ENCODE measurements at regions not wholly inside any gene's neighbourhood (a gene's known extent, or its start where the extent isn't known, plus 50 kb on each side); places are given as distances from the start of the nearest gene placed in this dataset.

- Histone ChIP-seq H3K4me3 (ENCODE audit: low read length) (no peak overlapping the region), H3K27me3 (ENCODE audit: control insufficient read depth, insufficient read depth, low read length) (no peaks in the 10 kb centered on the region), H3K4me1 (ENCODE audit: control insufficient read depth, insufficient read depth, low read length) (no peaks in the 10 kb centered on the region), H3K9ac (ENCODE audit: low read length) (no peak overlapping the region), H3K27ac (ENCODE audit: low read depth, low read length) (no peak overlapping the region), H3K36me3 (ENCODE audit: control insufficient read depth, insufficient read depth, low read length) (no peaks in the 10 kb centered on the region)
Measured at GRCh38 chr7:155971180-155971770, 159.0 kb upstream of the SHH start.

GRCh38 chr7:155969192-155969929, 157.1 kb upstream of the SHH start:
- H3K9ac ChIP-seq (ENCODE audit: low read length), result no peak overlapping the region
- no peak overlapping the region for H3K27ac ChIP-seq (ENCODE audit: low read depth, low read length)
- no peaks in the 10 kb centered on the region for H3K27me3 ChIP-seq (ENCODE audit: control insufficient read depth, insufficient read depth, low read length)
- H3K36me3 ChIP-seq (ENCODE audit: control insufficient read depth, insufficient read depth, low read length), result no peaks in the 10 kb centered on the region
- H3K4me1 ChIP-seq (ENCODE audit: control insufficient read depth, insufficient read depth, low read length), result no peaks in the 10 kb centered on the region
- H3K4me3 ChIP-seq (ENCODE audit: low read length), result no peak overlapping the region

GRCh38 chr7:155965010-155965409, 152.7 kb upstream of the SHH start:
- no peak overlapping the region for H3K9ac ChIP-seq (ENCODE audit: low read length)

GRCh38 chr7:155964543-155964942, 152.3 kb upstream of the SHH start:
- no peaks in the 10 kb centered on the region for H3K4me1 ChIP-seq (ENCODE audit: control insufficient read depth, insufficient read depth, low read length)

More at GRCh38 chr7:155965010-155965409, 152.7 kb upstream of the SHH start:
- no peaks in the 10 kb centered on the region for H3K4me1 ChIP-seq (ENCODE audit: control insufficient read depth, insufficient read depth, low read length)
- no peaks in the 10 kb centered on the region for H3K36me3 ChIP-seq (ENCODE audit: control insufficient read depth, insufficient read depth, low read length)
- no peak overlapping the region for H3K4me3 ChIP-seq (ENCODE audit: low read length)
- no peaks in the 10 kb centered on the region for H3K27me3 ChIP-seq (ENCODE audit: control insufficient read depth, insufficient read depth, low read length)
- H3K27ac ChIP-seq (ENCODE audit: low read depth, low read length), result no peak overlapping the region

DNA sequence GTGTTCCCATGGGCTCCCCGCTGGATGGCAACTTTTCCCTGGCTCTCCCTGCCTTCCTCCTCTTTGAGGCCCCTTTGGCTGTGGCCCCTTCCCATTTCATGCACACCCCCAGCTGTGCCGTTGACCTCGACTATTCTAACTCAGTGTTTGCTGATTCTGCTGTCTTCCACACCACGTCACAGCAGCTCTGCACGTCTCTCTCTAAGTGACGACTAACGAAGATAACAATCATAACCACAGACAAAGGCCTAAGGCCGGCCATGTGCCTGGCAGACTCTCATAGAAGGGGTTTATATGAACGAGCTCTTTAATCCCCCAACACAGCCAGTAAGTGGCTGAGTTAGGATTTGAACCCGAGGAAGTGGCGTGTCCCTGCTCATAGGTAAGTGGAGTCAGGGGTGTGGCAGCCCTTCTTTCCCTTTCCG, 151.5 kb upstream of the SHH start:
- no peak overlapping the region for H3K4me3 ChIP-seq (ENCODE audit: low read length)

More at GRCh38 chr7:155964543-155964942, 152.3 kb upstream of the SHH start:
- no peaks in the 10 kb centered on the region for H3K27me3 ChIP-seq (ENCODE audit: control insufficient read depth, insufficient read depth, low read length)
- H3K27ac ChIP-seq (ENCODE audit: low read depth, low read length), result no peak overlapping the region
- H3K4me3 ChIP-seq (ENCODE audit: low read length), result no peak overlapping the region
- no peaks in the 10 kb centered on the region for H3K36me3 ChIP-seq (ENCODE audit: control insufficient read depth, insufficient read depth, low read length)
- no peak overlapping the region for H3K9ac ChIP-seq (ENCODE audit: low read length)

DNA sequence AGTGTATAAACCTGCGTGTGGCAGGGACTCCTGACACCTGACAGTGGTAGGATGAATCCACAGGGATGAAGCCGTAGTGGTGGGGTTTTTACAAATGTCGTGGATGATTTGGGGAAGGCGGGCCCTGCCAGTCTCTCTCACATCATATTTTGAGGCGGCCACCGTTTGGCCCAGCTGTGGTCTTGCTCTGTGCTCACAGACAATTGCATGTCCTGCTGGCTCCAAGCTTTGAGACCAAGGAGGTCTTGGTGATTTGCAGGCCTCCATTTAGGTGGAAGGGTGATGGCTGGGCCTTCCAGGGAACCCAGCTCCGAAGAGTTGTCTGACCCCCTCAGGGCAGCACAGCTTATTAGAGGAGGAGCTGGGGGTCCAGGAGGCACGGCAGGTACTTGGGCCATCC, 151.1 kb upstream of the SHH start:
- Histone ChIP-seq H3K36me3 (ENCODE audit: control insufficient read depth, insufficient read depth, low read length) (no peaks in the 10 kb centered on the region), H3K9ac (ENCODE audit: low read length) (no peak overlapping the region), H3K27ac (ENCODE audit: low read depth, low read length) (no peak overlapping the region), H3K4me1 (ENCODE audit: control insufficient read depth, insufficient read depth, low read length) (no peaks in the 10 kb centered on the region), H3K4me3 (ENCODE audit: low read length) (no peak overlapping the region), H3K27me3 (ENCODE audit: control insufficient read depth, insufficient read depth, low read length) (no peaks in the 10 kb centered on the region)

More for the DNA sequence above, 151.5 kb upstream of the SHH start:
- H3K27ac ChIP-seq (ENCODE audit: low read depth, low read length), result no peak overlapping the region
- no peaks in the 10 kb centered on the region for H3K27me3 ChIP-seq (ENCODE audit: control insufficient read depth, insufficient read depth, low read length)
- H3K9ac ChIP-seq (ENCODE audit: low read length), result no peak overlapping the region
- H3K36me3 ChIP-seq (ENCODE audit: control insufficient read depth, insufficient read depth, low read length), result no peaks in the 10 kb centered on the region
- no peaks in the 10 kb centered on the region for H3K4me1 ChIP-seq (ENCODE audit: control insufficient read depth, insufficient read depth, low read length)

GRCh38 chr7:155962968-155963300, 150.7 kb upstream of the SHH start:
- no peak overlapping the region for H3K27ac ChIP-seq (ENCODE audit: low read depth, low read length)
- no peak overlapping the region for H3K9ac ChIP-seq (ENCODE audit: low read length)
- H3K4me3 ChIP-seq (ENCODE audit: low read length), result no peak overlapping the region
- no peaks in the 10 kb centered on the region for H3K4me1 ChIP-seq (ENCODE audit: control insufficient read depth, insufficient read depth, low read length)
- no peaks in the 10 kb centered on the region for H3K36me3 ChIP-seq (ENCODE audit: control insufficient read depth, insufficient read depth, low read length)
- no peaks in the 10 kb centered on the region for H3K27me3 ChIP-seq (ENCODE audit: control insufficient read depth, insufficient read depth, low read length)

- Histone ChIP-seq H3K4me3 (ENCODE audit: low read length) (peak overlapping the region; percentile 30), H3K4me1 (ENCODE audit: control insufficient read depth, insufficient read depth, low read length) (no peaks in the 10 kb centered on the region), H3K36me3 (ENCODE audit: control insufficient read depth, insufficient read depth, low read length) (no peaks in the 10 kb centered on the region), H3K9ac (ENCODE audit: low read length) (no peak overlapping the region), H3K27me3 (ENCODE audit: control insufficient read depth, insufficient read depth, low read length) (no peaks in the 10 kb centered on the region), H3K27ac (ENCODE audit: low read depth, low read length) (no peak overlapping the region)
Measured at GRCh38 chr7:155962191-155962967, 150.1 kb upstream of the SHH start.

DNA sequence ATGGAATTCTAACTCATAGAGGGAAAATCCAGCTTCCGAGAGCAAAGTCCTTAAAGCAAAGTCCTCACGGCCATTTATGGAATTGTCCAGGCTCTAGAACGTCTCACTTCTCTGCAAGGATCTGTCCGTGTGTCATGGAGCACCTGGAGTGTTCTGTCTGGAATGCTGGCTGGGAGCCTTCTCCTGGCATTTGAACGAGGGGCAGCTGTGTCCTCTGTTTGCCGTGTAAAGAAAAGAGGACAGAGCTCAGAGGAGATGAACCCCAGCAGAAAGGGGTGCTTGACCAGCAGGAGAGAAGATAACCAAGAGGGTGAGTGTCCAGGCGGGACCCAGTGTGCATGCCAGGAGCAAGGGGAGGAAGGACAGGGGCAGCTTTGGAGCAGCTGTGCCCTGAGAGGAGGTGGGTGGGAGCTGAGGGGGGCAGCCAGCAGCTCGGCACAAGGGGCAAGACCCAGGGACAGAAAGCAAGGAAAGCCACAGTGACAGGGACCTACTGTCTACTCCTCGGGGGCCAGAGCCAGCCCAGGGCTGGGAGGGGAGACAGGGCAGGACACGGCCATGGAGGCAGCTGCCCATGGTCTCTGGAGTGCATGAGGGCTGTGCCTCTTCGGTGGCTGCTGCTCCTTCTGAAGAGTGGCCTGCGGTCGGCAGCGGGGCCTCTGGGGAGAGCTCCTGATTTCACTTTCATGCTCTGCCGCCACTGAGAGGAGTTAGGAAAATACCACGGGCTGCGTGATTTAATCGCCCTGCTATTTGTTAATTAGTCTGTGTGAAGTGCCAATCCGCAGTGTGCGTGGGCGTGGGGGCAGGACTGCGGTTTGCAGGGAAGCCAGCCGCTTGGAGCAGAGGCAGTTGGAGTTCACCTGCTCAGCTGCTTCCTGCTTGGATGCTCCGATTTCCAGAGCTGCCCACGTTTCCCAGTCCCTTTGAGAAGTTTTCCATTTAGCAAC, 149.3 kb upstream of the SHH start:
- Histone ChIP-seq H3K27me3 (ENCODE audit: control insufficient read depth, insufficient read depth, low read length) (no peaks in the 10 kb centered on the region), H3K4me1 (ENCODE audit: control insufficient read depth, insufficient read depth, low read length) (no peaks in the 10 kb centered on the region), H3K36me3 (ENCODE audit: control insufficient read depth, insufficient read depth, low read length) (no peaks in the 10 kb centered on the region), H3K27ac (ENCODE audit: low read depth, low read length) (no peak overlapping the region), H3K4me3 (ENCODE audit: low read length) (peak overlapping the region; percentile 34), H3K9ac (ENCODE audit: low read length) (no peak overlapping the region)

DNA sequence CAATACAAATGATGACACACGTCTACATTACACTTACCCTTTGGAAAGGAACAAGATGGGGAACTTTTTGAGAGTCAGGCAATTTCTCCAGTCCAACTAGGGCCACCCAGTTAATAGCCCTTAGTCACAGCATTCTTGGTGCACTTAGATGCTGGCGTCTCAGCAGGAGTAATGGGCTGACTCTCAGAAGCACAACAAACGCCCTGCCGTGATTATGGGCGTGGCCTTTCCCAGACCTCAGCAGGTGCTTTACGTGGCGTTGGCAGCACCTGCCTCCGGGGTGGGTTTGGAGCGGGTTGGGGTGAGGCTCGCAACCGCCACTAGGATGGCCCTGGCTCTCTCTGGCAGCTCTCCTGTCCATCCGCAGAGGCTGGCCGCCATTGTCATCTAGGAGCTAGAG, 147.6 kb upstream of the SHH start:
- Histone ChIP-seq H3K9ac (ENCODE audit: low read length) (no peak overlapping the region), H3K27ac (ENCODE audit: low read depth, low read length) (no peak overlapping the region), H3K4me3 (ENCODE audit: low read length) (no peak overlapping the region), H3K36me3 (ENCODE audit: control insufficient read depth, insufficient read depth, low read length) (no peaks in the 10 kb centered on the region), H3K27me3 (ENCODE audit: control insufficient read depth, insufficient read depth, low read length) (no peaks in the 10 kb centered on the region), H3K4me1 (ENCODE audit: control insufficient read depth, insufficient read depth, low read length) (no peaks in the 10 kb centered on the region)

GRCh38 chr7:155956977-155957376, 144.7 kb upstream of the SHH start:
- no peak overlapping the region for H3K27ac ChIP-seq (ENCODE audit: low read depth, low read length)
- H3K36me3 ChIP-seq (ENCODE audit: control insufficient read depth, insufficient read depth, low read length), result no peaks in the 10 kb centered on the region
- no peak overlapping the region for H3K9ac ChIP-seq (ENCODE audit: low read length)
- H3K4me1 ChIP-seq (ENCODE audit: control insufficient read depth, insufficient read depth, low read length), result no peaks in the 10 kb centered on the region
- no peaks in the 10 kb centered on the region for H3K27me3 ChIP-seq (ENCODE audit: control insufficient read depth, insufficient read depth, low read length)
- H3K4me3 ChIP-seq (ENCODE audit: low read length), result no peak overlapping the region

DNA sequence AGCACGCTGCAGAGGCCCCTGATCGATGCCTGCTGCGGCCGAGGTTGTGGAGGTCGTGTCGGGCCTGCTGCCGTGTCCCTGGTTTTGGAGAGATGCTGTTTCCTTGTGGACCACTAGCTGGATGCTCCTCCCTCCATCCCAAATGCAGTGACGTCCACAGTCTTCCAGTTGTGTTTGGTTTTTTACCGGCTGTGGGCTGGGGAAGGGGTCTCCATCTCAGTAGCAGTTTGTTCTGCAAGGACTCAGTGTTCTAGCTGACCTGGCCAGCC, 143.0 kb upstream of the SHH start:
- Histone ChIP-seq H3K4me1 (ENCODE audit: control insufficient read depth, insufficient read depth, low read length) (no peaks in the 10 kb centered on the region), H3K27me3 (ENCODE audit: control insufficient read depth, insufficient read depth, low read length) (no peaks in the 10 kb centered on the region), H3K4me3 (ENCODE audit: low read length) (no peak overlapping the region), H3K36me3 (ENCODE audit: control insufficient read depth, insufficient read depth, low read length) (no peaks in the 10 kb centered on the region), H3K27ac (ENCODE audit: low read depth, low read length) (no peak overlapping the region), H3K9ac (ENCODE audit: low read length) (no peak overlapping the region)

All from rectal smooth muscle tissue (tissue), 1 donor.